Mucosa of gallbladder (tissue), 1 donor: ENCODE measurements at regions not wholly inside any gene's neighbourhood (a gene's known extent, or its start where the extent isn't known, plus 50 kb on each side); places are given as distances from the start of the nearest gene placed in this dataset.
"Not testable (repeated sequence)": the region's sequence is repeated elsewhere in the genome, so short reads cannot be mapped to it uniquely, and the experiment has no call there.

Experiments
- DNase-seq: peaks from one replicate; pipeline ENCODE4 v3.0.0-alpha.2; 2020; ENCODE audit warnings: low spot score
- donor health status: DM: no; HTN: no; CAD: no.

- not testable (repeated sequence) for DNase-seq
Measured at GRCh38 chr4:49154308-49155103, 168.4 kb downstream of the CWH43 start.

- not testable (repeated sequence) for DNase-seq
Measured at GRCh38 chr4:49155270-49155669, 169.2 kb downstream of the CWH43 start.

- DNase-seq, result not testable (repeated sequence)
Measured at GRCh38 chr4:49156309-49156708, 170.2 kb downstream of the CWH43 start.

GRCh38 chr4:49157630-49158029 lies 171.6 kb downstream of the CWH43 start:
- not testable (repeated sequence) for DNase-seq

- not testable (repeated sequence) for DNase-seq
Measured at GRCh38 chr4:49161111-49161541, 175.1 kb downstream of the CWH43 start.

- DNase-seq, result not testable (repeated sequence)
Measured at GRCh38 chr4:49164916-49165315, 178.8 kb downstream of the CWH43 start.

GRCh38 chr4:49177847-49178246 lies 191.8 kb downstream of the CWH43 start:
- not testable (repeated sequence) for DNase-seq

GRCh38 chr4:49181088-49181487 lies 195.0 kb downstream of the CWH43 start:
- DNase-seq, result not testable (repeated sequence)

- DNase-seq, result not testable (repeated sequence)
Measured at GRCh38 chr4:49211396-49212194, 225.5 kb downstream of the CWH43 start.

GRCh38 chr4:49213250-49213649 lies 227.2 kb downstream of the CWH43 start:
- DNase-seq, result not testable (repeated sequence)

- not testable (repeated sequence) for DNase-seq
Measured at GRCh38 chr4:49213750-49214149, 227.7 kb downstream of the CWH43 start.

GRCh38 chr4:49214453-49215081 lies 228.5 kb downstream of the CWH43 start:
- not testable (repeated sequence) for DNase-seq

GRCh38 chr4:49215082-49215479 lies 229.0 kb downstream of the CWH43 start:
- DNase-seq, result not testable (repeated sequence)

GRCh38 chr4:49216606-49217005 lies 230.5 kb downstream of the CWH43 start:
- DNase-seq, result not testable (repeated sequence)

GRCh38 chr4:49217492-49217891 lies 231.4 kb downstream of the CWH43 start:
- DNase-seq, result no peak

- not testable (repeated sequence) for DNase-seq
Measured at GRCh38 chr4:49218094-49218493, 232.0 kb downstream of the CWH43 start.

- not testable (repeated sequence) for DNase-seq
Measured at GRCh38 chr4:49218931-49219330, 232.9 kb downstream of the CWH43 start.

GRCh38 chr4:49219489-49220225 lies 233.6 kb downstream of the CWH43 start:
- not testable (repeated sequence) for DNase-seq

- no peak for DNase-seq
Measured at GRCh38 chr4:49221209-49221608, 235.1 kb downstream of the CWH43 start.

GRCh38 chr4:49222810-49223209 lies 236.7 kb downstream of the CWH43 start:
- not testable (repeated sequence) for DNase-seq

- not testable (repeated sequence) for DNase-seq
Measured at GRCh38 chr4:49226216-49226866, 240.3 kb downstream of the CWH43 start.
